ENCODE measurements at regions not wholly inside any gene's neighbourhood (a gene's known extent, or its start where the extent isn't known, plus 50 kb on each side); places are given as distances from the start of the nearest gene placed in this dataset.

DNA sequence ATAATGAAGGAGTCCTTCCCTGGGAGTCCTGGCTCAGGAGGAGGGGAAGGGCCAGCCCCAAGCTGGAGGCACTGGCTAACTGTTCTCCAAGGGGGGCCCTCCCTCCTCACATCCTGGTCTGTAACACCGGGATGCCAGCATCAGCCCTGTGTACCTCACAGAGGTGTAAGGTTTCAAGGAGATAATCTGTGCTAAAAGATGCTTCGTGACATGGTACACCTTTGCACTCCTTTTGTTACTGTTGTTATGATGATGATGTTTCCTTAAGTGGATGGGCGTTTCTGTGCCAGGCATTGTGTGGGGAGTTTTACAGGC, 236.7 kb upstream of the TNRC6C start:
- no peaks in the 10 kb centered on the region for H3K36me3 ChIP-seq (ENCODE audit: control insufficient read depth, insufficient read depth, low read length)
- H3K27me3 ChIP-seq (ENCODE audit: insufficient read depth, low read length, poor library complexity): no peaks in the 10 kb centered on the region
- H3K56ac ChIP-seq (ENCODE audit: low read length): no peak overlapping the region
- no peak overlapping the region for H3K4ac ChIP-seq (ENCODE audit: low read depth, low read length)
- no peaks in the 10 kb centered on the region for H3K4me1 ChIP-seq (ENCODE audit: control insufficient read depth, low read depth, low read length)
- no peak overlapping the region for H4K5ac ChIP-seq (ENCODE audit: low read length)
- H3K23ac ChIP-seq (ENCODE audit: low read length): no peak overlapping the region
- H2BK5ac ChIP-seq (ENCODE audit: low read length): no peak overlapping the region
- no peak overlapping the region for H3K27ac ChIP-seq (ENCODE audit: low read depth, low read length)
- no peak overlapping the region for H3K18ac ChIP-seq (ENCODE audit: low read length)
- no peak for DNase-seq
- H2AK5ac ChIP-seq (ENCODE audit: low read length): no peak overlapping the region
- no peak overlapping the region for H3K4me3 ChIP-seq (ENCODE audit: low read length)
- no peak overlapping the region for H3K9ac ChIP-seq (ENCODE audit: low read length)
- H3K79me1 ChIP-seq (ENCODE audit: low read length): no peaks in the 10 kb centered on the region
- no peak overlapping the region for H2BK120ac ChIP-seq (ENCODE audit: low read depth, low read length)
- H4K8ac ChIP-seq (ENCODE audit: low read depth, low read length): no peak overlapping the region
- no peaks in the 10 kb centered on the region for H3K79me2 ChIP-seq (ENCODE audit: control insufficient read depth, insufficient read depth, low read length)
- H2BK15ac ChIP-seq (replicated peaks; ENCODE audit: low read depth): no peak overlapping the region
- no CpG with 5 or more reads among the region's 3 CpGs for WGBS (ENCODE audit: extremely low coverage, insufficient coverage, low lambda C conversion rate)
- H3K4me2 ChIP-seq (ENCODE audit: low read length): no peak overlapping the region

DNA sequence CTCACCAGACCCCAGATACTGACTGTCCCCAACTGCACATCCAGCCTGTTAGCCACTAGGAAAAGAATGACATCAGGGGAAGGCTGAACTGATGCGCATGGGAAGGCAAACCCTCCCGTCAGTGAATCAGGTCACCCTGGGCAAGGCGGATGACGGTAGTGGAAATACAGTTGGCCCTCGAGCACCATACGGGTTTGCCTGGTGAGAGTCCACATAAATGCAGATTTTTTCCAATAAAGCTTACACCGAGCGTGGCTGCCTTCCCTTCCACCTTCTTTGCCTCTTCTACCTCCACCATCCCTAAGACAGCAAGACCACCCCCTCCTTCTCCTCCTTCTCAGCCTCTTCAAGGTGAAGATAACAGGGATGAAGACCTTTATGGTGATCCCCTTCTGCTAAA, 236.1 kb upstream of the TNRC6C start:
- Histone ChIP-seq H4K8ac (ENCODE audit: low read depth, low read length) (no peak overlapping the region), H2AK5ac (ENCODE audit: low read length) (no peak overlapping the region), H2BK5ac (ENCODE audit: low read length) (no peak overlapping the region), H3K18ac (ENCODE audit: low read length) (no peak overlapping the region), H3K79me2 (ENCODE audit: control insufficient read depth, insufficient read depth, low read length) (no peaks in the 10 kb centered on the region), H2BK120ac (ENCODE audit: low read depth, low read length) (no peak overlapping the region), H4K5ac (ENCODE audit: low read length) (no peak overlapping the region), H3K56ac (ENCODE audit: low read length) (no peak overlapping the region), H3K79me1 (ENCODE audit: low read length) (no peaks in the 10 kb centered on the region), H3K9ac (ENCODE audit: low read length) (no peak overlapping the region), H3K36me3 (ENCODE audit: control insufficient read depth, insufficient read depth, low read length) (no peaks in the 10 kb centered on the region), H3K4me3 (ENCODE audit: low read length) (no peak overlapping the region), H2BK15ac (replicated peaks; ENCODE audit: low read depth) (no peak overlapping the region), H3K4me1 (ENCODE audit: control insufficient read depth, low read depth, low read length) (no peaks in the 10 kb centered on the region), H3K27ac (ENCODE audit: low read depth, low read length) (no peak overlapping the region), H3K27me3 (ENCODE audit: insufficient read depth, low read length, poor library complexity) (no peaks in the 10 kb centered on the region), H3K4ac (ENCODE audit: low read depth, low read length) (no peak overlapping the region), H3K4me2 (ENCODE audit: low read length) (no peak overlapping the region), H3K23ac (ENCODE audit: low read length) (no peak overlapping the region)
- DNase-seq: no peak
- WGBS (ENCODE audit: extremely low coverage, insufficient coverage, low lambda C conversion rate): no CpG with 5 or more reads among the region's 8 CpGs

GRCh38 chr17:77723071-77723908, 235.2 kb upstream of the TNRC6C start:
- H4K8ac ChIP-seq (ENCODE audit: low read depth, low read length): no peak overlapping the region
- DNase-seq: no peak
- H3K79me1 ChIP-seq (ENCODE audit: low read length): no peaks in the 10 kb centered on the region
- no peak overlapping the region for H4K5ac ChIP-seq (ENCODE audit: low read length)
- no peak overlapping the region for H3K4ac ChIP-seq (ENCODE audit: low read depth, low read length)
- no peak overlapping the region for H2BK15ac ChIP-seq (replicated peaks; ENCODE audit: low read depth)
- H3K79me2 ChIP-seq (ENCODE audit: control insufficient read depth, insufficient read depth, low read length): no peaks in the 10 kb centered on the region
- no peaks in the 10 kb centered on the region for H3K36me3 ChIP-seq (ENCODE audit: control insufficient read depth, insufficient read depth, low read length)
- no peak overlapping the region for H3K4me2 ChIP-seq (ENCODE audit: low read length)
- H3K4me3 ChIP-seq (ENCODE audit: low read length): no peak overlapping the region
- no peak overlapping the region for H3K56ac ChIP-seq (ENCODE audit: low read length)
- H2BK5ac ChIP-seq (ENCODE audit: low read length): no peak overlapping the region
- no peaks in the 10 kb centered on the region for H3K4me1 ChIP-seq (ENCODE audit: control insufficient read depth, low read depth, low read length)
- H3K18ac ChIP-seq (ENCODE audit: low read length): no peak overlapping the region
- no peaks in the 10 kb centered on the region for H3K27me3 ChIP-seq (ENCODE audit: insufficient read depth, low read length, poor library complexity)
- no peak overlapping the region for H2BK120ac ChIP-seq (ENCODE audit: low read depth, low read length)
- no peak overlapping the region for H2AK5ac ChIP-seq (ENCODE audit: low read length)
- H3K9ac ChIP-seq (ENCODE audit: low read length): no peak overlapping the region
- WGBS (ENCODE audit: extremely low coverage, insufficient coverage, low lambda C conversion rate): no CpG with 5 or more reads among the region's 20 CpGs
- H3K27ac ChIP-seq (ENCODE audit: low read depth, low read length): no peak overlapping the region
- H3K23ac ChIP-seq (ENCODE audit: low read length): no peak overlapping the region

GRCh38 chr17:77723909-77724875, 234.3 kb upstream of the TNRC6C start:
- no peak overlapping the region for H3K27ac ChIP-seq (ENCODE audit: low read depth, low read length)
- H3K36me3 ChIP-seq (ENCODE audit: control insufficient read depth, insufficient read depth, low read length): no peaks in the 10 kb centered on the region
- H3K4me3 ChIP-seq (ENCODE audit: low read length): no peak overlapping the region
- no peak overlapping the region for H3K56ac ChIP-seq (ENCODE audit: low read length)
- no peaks in the 10 kb centered on the region for H3K4me1 ChIP-seq (ENCODE audit: control insufficient read depth, low read depth, low read length)
- H3K79me1 ChIP-seq (ENCODE audit: low read length): no peaks in the 10 kb centered on the region
- no peak overlapping the region for H4K5ac ChIP-seq (ENCODE audit: low read length)
- no peaks in the 10 kb centered on the region for H3K27me3 ChIP-seq (ENCODE audit: insufficient read depth, low read length, poor library complexity)
- H3K23ac ChIP-seq (ENCODE audit: low read length): no peak overlapping the region
- no peak overlapping the region for H3K18ac ChIP-seq (ENCODE audit: low read length)
- DNase-seq: no peak
- WGBS (ENCODE audit: extremely low coverage, insufficient coverage, low lambda C conversion rate): no CpG with 5 or more reads among the region's 22 CpGs
- H2BK5ac ChIP-seq (ENCODE audit: low read length): no peak overlapping the region
- H3K4ac ChIP-seq (ENCODE audit: low read depth, low read length): no peak overlapping the region
- H3K9ac ChIP-seq (ENCODE audit: low read length): no peak overlapping the region
- H2BK15ac ChIP-seq (replicated peaks; ENCODE audit: low read depth): no peak overlapping the region
- H4K8ac ChIP-seq (ENCODE audit: low read depth, low read length): no peak overlapping the region
- H2AK5ac ChIP-seq (ENCODE audit: low read length): no peak overlapping the region
- H3K79me2 ChIP-seq (ENCODE audit: control insufficient read depth, insufficient read depth, low read length): no peaks in the 10 kb centered on the region
- no peak overlapping the region for H2BK120ac ChIP-seq (ENCODE audit: low read depth, low read length)
- H3K4me2 ChIP-seq (ENCODE audit: low read length): no peak overlapping the region

DNA sequence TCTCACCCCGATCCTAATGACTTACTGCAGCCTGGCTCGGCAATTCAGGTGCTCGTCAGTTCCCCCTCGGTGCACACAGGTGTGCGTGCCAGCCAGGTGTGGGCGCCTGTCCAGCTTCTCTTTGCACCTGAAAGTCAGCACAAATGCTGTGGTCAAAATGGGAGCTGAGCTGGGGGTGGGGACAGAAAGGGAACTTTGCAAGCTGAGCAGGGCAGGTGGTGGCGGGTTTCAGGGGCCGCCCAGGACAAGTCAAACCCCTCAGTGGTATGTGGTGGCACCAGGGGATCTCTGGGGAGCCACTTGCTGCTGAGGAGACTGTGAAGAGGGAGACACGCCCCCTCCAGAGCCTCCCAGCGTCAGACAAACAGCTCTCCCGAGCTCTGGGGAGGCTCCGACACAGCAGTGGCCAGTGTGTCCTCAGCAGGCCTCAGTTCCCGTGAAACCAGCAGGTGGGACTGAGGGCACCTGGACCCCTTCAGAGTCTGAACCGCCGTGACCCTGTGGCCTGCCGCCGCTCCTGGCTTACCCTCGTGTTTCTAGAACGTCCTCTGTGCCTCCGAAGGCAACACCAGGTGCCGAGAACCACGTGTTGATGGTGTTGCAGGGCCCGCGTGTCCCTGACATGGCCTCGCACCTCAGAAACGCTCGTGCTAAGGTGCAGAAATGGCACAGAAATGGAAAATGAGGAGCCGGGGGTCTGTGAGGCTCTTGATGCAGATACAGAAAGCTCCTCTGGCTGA, 233.5 kb upstream of the TNRC6C start:
- Histone ChIP-seq H3K27me3 (ENCODE audit: insufficient read depth, low read length, poor library complexity) (no peaks in the 10 kb centered on the region), H3K18ac (ENCODE audit: low read length) (no peak overlapping the region), H3K4ac (ENCODE audit: low read depth, low read length) (no peak overlapping the region), H2BK120ac (ENCODE audit: low read depth, low read length) (no peak overlapping the region), H2BK15ac (replicated peaks; ENCODE audit: low read depth) (no peak overlapping the region), H3K4me3 (ENCODE audit: low read length) (no peak overlapping the region), H4K5ac (ENCODE audit: low read length) (no peak overlapping the region), H3K9ac (ENCODE audit: low read length) (no peak overlapping the region), H3K4me1 (ENCODE audit: control insufficient read depth, low read depth, low read length) (no peaks in the 10 kb centered on the region), H3K27ac (ENCODE audit: low read depth, low read length) (no peak overlapping the region), H2AK5ac (ENCODE audit: low read length) (no peak overlapping the region), H4K8ac (ENCODE audit: low read depth, low read length) (no peak overlapping the region), H3K36me3 (ENCODE audit: control insufficient read depth, insufficient read depth, low read length) (no peaks in the 10 kb centered on the region), H2BK5ac (ENCODE audit: low read length) (no peak overlapping the region), H3K79me1 (ENCODE audit: low read length) (no peaks in the 10 kb centered on the region), H3K23ac (ENCODE audit: low read length) (no peak overlapping the region), H3K79me2 (ENCODE audit: control insufficient read depth, insufficient read depth, low read length) (no peaks in the 10 kb centered on the region), H3K4me2 (ENCODE audit: low read length) (no peak overlapping the region), H3K56ac (ENCODE audit: low read length) (no peak overlapping the region)
- WGBS (ENCODE audit: extremely low coverage, insufficient coverage, low lambda C conversion rate): no CpG with 5 or more reads among the region's 28 CpGs
- no peak for DNase-seq

Data from mesendoderm (in vitro differentiated cells).